WTC11 (cell line): ENCODE measurements at regions not wholly inside any gene's neighbourhood (a gene's known extent, or its start where the extent isn't known, plus 50 kb on each side); places are given as distances from the start of the nearest gene placed in this dataset.
A peak's percentile ranks its signal among the peaks of the same experiment; 100 is the strongest.

ENCODE experiments used
- ATAC-seq: fragments of 200-7000 bp; cut with Tn5 transposase; 2 replicates; pipeline ENCODE4 v1.10.0; 2021; ENCODE audit warnings: mild to moderate bottlenecking, moderate library complexity
- CTCF ChIA-PET: fragments of 300-600 bp; sonication (Branson Sonifier 250); formaldehyde crosslinking; loops from one replicate; lab custom pipeline; 2021; ENCODE audit warnings: antibody characterized with exemption; lab: Charles Lee
- POLR2A ChIA-PET: fragments of 350-600 bp; sonication (Branson Sonifier 250); formaldehyde crosslinking; loops from one replicate; lab custom pipeline; 2021; ENCODE audit warnings: antibody characterized with exemption; lab: Charles Lee
- DNase-seq: peaks from one replicate; pipeline ENCODE4 v3.0.0; 2021; ENCODE audit warnings: low spot score
- H3K27ac Mint-ChIP-seq: 2 replicates; pipeline ENCODE4 v1.8.0; 2021; ENCODE audit warnings: mixed read lengths
- H3K27me3 Mint-ChIP-seq: 2 replicates; pipeline ENCODE4 v1.8.0; 2021; ENCODE audit warnings: low read depth, mild to moderate bottlenecking, moderate library complexity, mixed read lengths
- H3K36me3 Mint-ChIP-seq: 2 replicates; pipeline ENCODE4 v1.8.0; 2021; ENCODE audit warnings: mixed read lengths
- H3K4me1 Mint-ChIP-seq: 2 replicates; pipeline ENCODE4 v1.8.0; 2022; ENCODE audit warnings: mixed read lengths
- H3K4me3 Mint-ChIP-seq: 2 replicates; pipeline ENCODE4 v1.8.0; 2021; ENCODE audit warnings: mild to moderate bottlenecking, moderate library complexity, mixed read lengths
- H3K9me3 Mint-ChIP-seq: 2 replicates; pipeline ENCODE4 v1.8.0; 2021; ENCODE audit warnings: mixed read lengths
- ATF2 ChIP-seq: sonication (generic); formaldehyde crosslinking; IDR thresholded peaks from 2 replicates; pipeline ENCODE4 v1.8.1; 2022; ENCODE audit warnings: low read depth, missing genetic modification reagents, borderline replicate concordance
- ATF3 ChIP-seq: sonication (generic); formaldehyde crosslinking; conservative IDR thresholded peaks from 2 replicates; pipeline ENCODE4 v1.8.1; 2022; ENCODE audit warnings: mild to moderate bottlenecking, missing genetic modification reagents
- CREB1 ChIP-seq: sonication (generic); formaldehyde crosslinking; IDR thresholded peaks from 2 replicates; pipeline ENCODE4 v1.8.0; 2023; ENCODE audit warnings: mild to moderate bottlenecking, missing genetic modification reagents
- E2F5 ChIP-seq: sonication (generic); formaldehyde crosslinking; IDR thresholded peaks from 2 replicates; pipeline ENCODE4 v1.8.1; 2022; ENCODE audit warnings: mild to moderate bottlenecking, moderate library complexity, missing genetic modification reagents
- FOXP4 ChIP-seq: sonication (generic); formaldehyde crosslinking; IDR thresholded peaks from 2 replicates; pipeline ENCODE4 v1.8.0; 2022; ENCODE audit warnings: mild to moderate bottlenecking, missing genetic modification reagents
- MYBL2 ChIP-seq: sonication (generic); formaldehyde crosslinking; IDR thresholded peaks from 2 replicates; pipeline ENCODE4 v1.8.1; 2023; ENCODE audit warnings: mild to moderate bottlenecking, moderate library complexity, missing genetic modification reagents
- RELA ChIP-seq: sonication (generic); formaldehyde crosslinking; IDR thresholded peaks from 2 replicates; pipeline ENCODE4 v1.8.1; 2022; ENCODE audit warnings: missing genetic modification reagents, mild to moderate bottlenecking, borderline replicate concordance
- SOX15 ChIP-seq: fragments of 250-450 bp; sonication (Bioruptor Pico); IDR thresholded peaks from 2 replicates; pipeline ENCODE4 v1.9.0; 2021; ENCODE audit warnings: mild to moderate bottlenecking
- USF1 ChIP-seq: sonication (generic); formaldehyde crosslinking; IDR thresholded peaks from 2 replicates; pipeline ENCODE4 v1.8.0; 2022; ENCODE audit warnings: mild to moderate bottlenecking, missing genetic modification reagents
- ZNF219 ChIP-seq: sonication (generic); formaldehyde crosslinking; IDR thresholded peaks from 2 replicates; pipeline ENCODE4 v1.8.0; 2023; ENCODE audit warnings: missing genetic modification reagents, mild to moderate bottlenecking, borderline replicate concordance
- ZNF281 ChIP-seq: sonication (generic); formaldehyde crosslinking; IDR thresholded peaks from 2 replicates; pipeline ENCODE4 v1.8.0; 2023; ENCODE audit warnings: mild to moderate bottlenecking, missing genetic modification reagents
- ZNF512 ChIP-seq: sonication (generic); formaldehyde crosslinking; IDR thresholded peaks from 2 replicates; pipeline ENCODE4 v1.8.1; 2022; ENCODE audit warnings: missing genetic modification reagents, borderline replicate concordance
- TF ChIP-seq, protein P1 (sequence below): sonication (generic); formaldehyde crosslinking; IDR thresholded peaks from 2 replicates; pipeline ENCODE4 v1.8.1; 2023; ENCODE audit warnings: mild to moderate bottlenecking, moderate library complexity, missing genetic modification reagents
- TF ChIP-seq, protein P2 (sequence below): fragments of 250-450 bp; sonication (Bioruptor Pico); IDR thresholded peaks from 2 replicates; pipeline ENCODE4 v1.9.0; 2021; ENCODE audit warnings: mild to moderate bottlenecking

DNA sequence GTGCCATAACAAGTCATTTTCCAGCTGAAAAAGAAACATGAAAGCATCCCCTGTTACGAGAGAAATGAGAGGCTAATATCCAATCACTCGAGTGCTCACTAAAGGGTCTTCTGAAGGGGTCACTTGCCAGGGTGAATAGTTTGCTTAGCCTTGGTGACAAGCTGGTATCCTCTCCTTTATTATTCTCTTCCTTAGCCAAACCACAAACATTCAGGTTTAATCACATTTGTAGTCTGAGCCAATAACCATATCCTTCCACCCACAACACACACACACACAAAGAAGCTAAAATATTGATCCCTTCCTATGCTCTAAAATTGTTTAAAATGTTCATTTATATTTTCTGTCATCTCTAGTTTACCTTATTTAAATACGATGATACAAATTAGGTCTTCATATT, 240.5 kb upstream of the TMCO5A start:
- no peaks in the 10 kb centered on the region for H3K27me3 Mint-ChIP-seq

DNA sequence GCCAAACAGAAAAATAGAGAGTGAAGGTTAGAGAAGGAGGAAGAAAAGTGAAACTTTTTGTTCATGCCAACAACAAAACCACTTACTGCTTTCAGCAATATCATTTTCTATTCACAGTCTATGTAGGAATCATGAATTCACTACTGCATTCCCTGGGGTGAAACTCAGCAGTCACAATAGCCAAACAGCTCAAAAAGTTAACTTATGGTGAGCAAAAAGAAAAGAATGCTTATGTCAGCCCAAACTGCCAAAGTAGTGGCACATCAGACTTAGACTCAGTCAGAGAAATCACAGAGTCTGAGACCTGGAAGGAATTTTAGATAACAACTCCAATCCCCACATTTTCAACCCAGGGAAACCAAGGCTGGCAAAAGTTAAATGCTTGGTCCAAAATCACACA, 238.7 kb upstream of the TMCO5A start:
- DNase-seq (no peak), ATAC-seq (no peak)
- Mint-ChIP-seq H3K36me3 (peaks cover 6% of the 10 kb centered on the region), H3K9me3 (peaks cover 15% of the 10 kb centered on the region), H3K4me1 (peaks cover 6% of the 10 kb centered on the region; the same call in 1 of the 2 replicates), H3K27me3 (no peaks in the 10 kb centered on the region), H3K4me3 (no peak overlapping the region), H3K27ac (peak overlapping the region; percentile 24; the same call in 1 of the 2 replicates)
- ChIA-PET POLR2A (no interaction called here), CTCF (no interaction called here)
- TF ChIP-seq FOXP4 (CRISPR knock-in tag): no peak
- TF ChIP-seq ATF2 (CRISPR knock-in tag): no peak
- TF ChIP-seq CREB1: no peak
- TF ChIP-seq SOX15 (CRISPR knock-in tag): no peak

More for the DNA sequence above, 240.5 kb upstream of the TMCO5A start:
- ATAC-seq: no peak
- DNase-seq: no peak
- CTCF ChIA-PET: no interaction called here
- no peak overlapping the region for H3K4me3 Mint-ChIP-seq
- H3K4me1 Mint-ChIP-seq: peaks cover 6% of the 10 kb centered on the region; the same call in 1 of the 2 replicates
- TF ChIP-seq RELA (CRISPR knock-in tag) (no peak), E2F5 (CRISPR knock-in tag) (no peak), ZNF219 (CRISPR knock-in tag) (no peak), ZNF512 (CRISPR knock-in tag) (no peak)
- TF ChIP-seq, protein P1, sequence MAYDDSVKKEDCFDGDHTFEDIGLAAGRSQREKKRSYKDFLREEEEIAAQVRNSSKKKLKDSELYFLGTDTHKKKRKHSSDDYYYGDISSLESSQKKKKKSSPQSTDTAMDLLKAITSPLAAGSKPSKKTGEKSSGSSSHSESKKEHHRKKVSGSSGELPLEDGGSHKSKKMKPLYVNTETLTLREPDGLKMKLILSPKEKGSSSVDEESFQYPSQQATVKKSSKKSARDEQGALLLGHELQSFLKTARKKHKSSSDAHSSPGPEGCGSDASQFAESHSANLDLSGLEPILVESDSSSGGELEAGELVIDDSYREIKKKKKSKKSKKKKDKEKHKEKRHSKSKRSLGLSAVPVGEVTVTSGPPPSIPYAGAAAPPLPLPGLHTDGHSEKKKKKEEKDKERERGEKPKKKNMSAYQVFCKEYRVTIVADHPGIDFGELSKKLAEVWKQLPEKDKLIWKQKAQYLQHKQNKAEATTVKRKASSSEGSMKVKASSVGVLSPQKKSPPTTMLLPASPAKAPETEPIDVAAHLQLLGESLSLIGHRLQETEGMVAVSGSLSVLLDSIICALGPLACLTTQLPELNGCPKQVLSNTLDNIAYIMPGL (CRISPR knock-in tag): no peak
- TF ChIP-seq, protein P2, sequence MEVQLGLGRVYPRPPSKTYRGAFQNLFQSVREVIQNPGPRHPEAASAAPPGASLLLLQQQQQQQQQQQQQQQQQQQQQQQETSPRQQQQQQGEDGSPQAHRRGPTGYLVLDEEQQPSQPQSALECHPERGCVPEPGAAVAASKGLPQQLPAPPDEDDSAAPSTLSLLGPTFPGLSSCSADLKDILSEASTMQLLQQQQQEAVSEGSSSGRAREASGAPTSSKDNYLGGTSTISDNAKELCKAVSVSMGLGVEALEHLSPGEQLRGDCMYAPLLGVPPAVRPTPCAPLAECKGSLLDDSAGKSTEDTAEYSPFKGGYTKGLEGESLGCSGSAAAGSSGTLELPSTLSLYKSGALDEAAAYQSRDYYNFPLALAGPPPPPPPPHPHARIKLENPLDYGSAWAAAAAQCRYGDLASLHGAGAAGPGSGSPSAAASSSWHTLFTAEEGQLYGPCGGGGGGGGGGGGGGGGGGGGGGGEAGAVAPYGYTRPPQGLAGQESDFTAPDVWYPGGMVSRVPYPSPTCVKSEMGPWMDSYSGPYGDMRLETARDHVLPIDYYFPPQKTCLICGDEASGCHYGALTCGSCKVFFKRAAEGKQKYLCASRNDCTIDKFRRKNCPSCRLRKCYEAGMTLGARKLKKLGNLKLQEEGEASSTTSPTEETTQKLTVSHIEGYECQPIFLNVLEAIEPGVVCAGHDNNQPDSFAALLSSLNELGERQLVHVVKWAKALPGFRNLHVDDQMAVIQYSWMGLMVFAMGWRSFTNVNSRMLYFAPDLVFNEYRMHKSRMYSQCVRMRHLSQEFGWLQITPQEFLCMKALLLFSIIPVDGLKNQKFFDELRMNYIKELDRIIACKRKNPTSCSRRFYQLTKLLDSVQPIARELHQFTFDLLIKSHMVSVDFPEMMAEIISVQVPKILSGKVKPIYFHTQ (CRISPR knock-in tag): no peak
- peaks cover 28% of the 10 kb centered on the region for H3K9me3 Mint-ChIP-seq
- H3K27ac Mint-ChIP-seq: no peak overlapping the region
- POLR2A ChIA-PET: no interaction called here
- peaks cover 8% of the 10 kb centered on the region for H3K36me3 Mint-ChIP-seq

DNA sequence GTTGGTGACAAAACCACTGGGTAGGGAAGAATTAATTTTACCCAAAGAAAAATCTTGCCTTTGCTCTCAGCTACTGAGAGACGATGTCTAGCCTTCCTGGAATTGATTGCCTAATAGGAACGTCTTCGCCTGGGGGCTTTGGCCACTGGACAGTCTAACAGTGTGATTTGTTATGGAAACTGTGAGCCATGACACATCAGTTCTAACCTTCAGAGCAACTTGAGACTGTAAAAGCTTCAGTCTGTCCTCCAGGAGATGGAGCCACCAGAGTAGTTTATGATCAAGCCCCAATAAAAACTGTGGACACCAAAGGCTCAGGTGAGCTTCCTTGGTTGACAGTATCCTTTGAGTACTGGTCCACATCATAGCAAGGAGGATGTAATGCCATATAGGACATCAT, 235.8 kb upstream of the TMCO5A start:
- ChIA-PET POLR2A (no interaction called here), CTCF (interaction anchor here (0.6 to 0.7 kb wide), 2 partner anchors 18 to 181 kb away, joined by 3 read pairs; no protein-coding TSS in a partner anchor)
- ATAC-seq (no peak; the same call in 1 of the 2 replicates), DNase-seq (no peak)
- H3K4me1 Mint-ChIP-seq: no peaks in the 10 kb centered on the region
- peaks cover 3% of the 10 kb centered on the region; the same call in 1 of the 2 replicates for H3K36me3 Mint-ChIP-seq
- H3K27me3 Mint-ChIP-seq: no peaks in the 10 kb centered on the region
- no peak overlapping the region for H3K4me3 Mint-ChIP-seq
- H3K9me3 Mint-ChIP-seq: peaks cover 12% of the 10 kb centered on the region
- H3K27ac Mint-ChIP-seq: no peak overlapping the region
- TF ChIP-seq ATF3 (no peak), E2F5 (CRISPR knock-in tag) (no peak), ZNF281 (CRISPR knock-in tag) (no peak), USF1 (CRISPR knock-in tag) (no peak), MYBL2 (CRISPR knock-in tag) (no peak), ZNF219 (CRISPR knock-in tag) (no peak)
